PC-3 (cell line): ENCODE measurements at regions not wholly inside any gene's neighbourhood (a gene's known extent, or its start where the extent isn't known, plus 50 kb on each side); places are given as distances from the start of the nearest gene placed in this dataset.

Experiments
- ATAC-seq: fragments of 200-7000 bp; cut with Tn5 transposase; 2 replicates; pipeline ENCODE4 v1.9.1; 2020; ENCODE audit warnings: mild to moderate bottlenecking, moderate library complexity
- BruUV-seq: library from RNA; stranded (reverse); fragments of 400-500 nt; replicated peaks from 2 replicates; lab custom pipeline; 2021; lab: Mats Ljungman, UMichigan
- CTCF ChIA-PET: fragments of 300-600 bp; sonication (Branson Sonifier 250); formaldehyde crosslinking; loops from one replicate; lab custom pipeline; 2022; ENCODE audit warnings: antibody characterized with exemption; lab: Charles Lee
- POLR2A ChIA-PET: fragments of 300-600 bp; sonication (Branson Sonifier 250); formaldehyde crosslinking; loops from one replicate; lab custom pipeline; 2022; ENCODE audit warnings: antibody characterized with exemption; ENCODE audit not compliant: unreplicated experiment; lab: Charles Lee
- DNase-seq: peaks from one replicate; pipeline ENCODE4 v3.0.0-alpha.2; 2015
- H2AFZ ChIP-seq: fragments of 300-600 bp; sonication (generic); 2 replicates; pipeline ENCODE4 v1.6.0; 2016; ENCODE audit warnings: antibody characterized with exemption, low read length
- H3F3A ChIP-seq: fragments of 300-600 bp; sonication (generic); one replicate; pipeline ENCODE4 v1.6.0; 2017; ENCODE audit warnings: antibody characterized with exemption, low read length, control low read depth, mild to moderate bottlenecking; ENCODE audit not compliant: unreplicated experiment
- H3K27ac ChIP-seq: fragments of 300-600 bp; sonication (generic); 2 replicates; pipeline ENCODE4 v1.5.1; 2016; ENCODE audit warnings: mild to moderate bottlenecking, low read length
- H3K27me3 ChIP-seq: fragments of 300-600 bp; sonication (generic); 2 replicates; pipeline ENCODE4 v1.6.1; 2016; ENCODE audit warnings: low read length, mixed read lengths
- H3K36me3 ChIP-seq: fragments of 300-600 bp; sonication (generic); 2 replicates; pipeline ENCODE4 v1.6.1; 2016; ENCODE audit warnings: low read depth, mixed run types, low read length, mixed read lengths
- H3K4me1 ChIP-seq: fragments of 300-600 bp; sonication (generic); 2 replicates; pipeline ENCODE4 v1.5.1; 2016; ENCODE audit warnings: low read length; ENCODE audit not compliant: insufficient read depth
- H3K4me2 ChIP-seq: fragments of 300-600 bp; sonication (generic); 2 replicates; pipeline ENCODE4 v1.6.0; 2016; ENCODE audit warnings: low read length
- H3K4me3 ChIP-seq: fragments of 300-600 bp; sonication (generic); 2 replicates; pipeline ENCODE4 v1.5.1; 2016; ENCODE audit warnings: mild to moderate bottlenecking, low read length, mixed read lengths
- H3K79me2 ChIP-seq: fragments of 300-600 bp; sonication (generic); 2 replicates; pipeline ENCODE4 v1.6.1; 2017; ENCODE audit warnings: low read length, mixed read lengths
- H3K9ac ChIP-seq: fragments of 300-600 bp; sonication (generic); 2 replicates; pipeline ENCODE4 v1.6.0; 2016; ENCODE audit warnings: mild to moderate bottlenecking, low read length
- H3K9me2 ChIP-seq: fragments of 300-600 bp; sonication (generic); replicated peaks from 2 replicates; pipeline ENCODE4 v1.6.1; 2016; ENCODE audit warnings: mixed run types, low read length, mixed read lengths
- H3K9me3 ChIP-seq: fragments of 300-600 bp; sonication (generic); 2 replicates; pipeline ENCODE4 v1.6.1; 2016; ENCODE audit warnings: low read length, mixed read lengths
- H4K20me1 ChIP-seq: fragments of 300-600 bp; sonication (generic); 2 replicates; pipeline ENCODE4 v1.6.1; 2016; ENCODE audit warnings: low read length, mixed read lengths
- CTCF ChIP-seq: fragments of 300-600 bp; sonication (generic); conservative IDR thresholded peaks from 2 replicates; pipeline ENCODE4 v1.5.1; 2017; ENCODE audit warnings: antibody characterized with exemption, low read depth, mild to moderate bottlenecking, low read length
- EZH2 ChIP-seq: fragments of 300-600 bp; sonication (generic); IDR thresholded peaks from one replicate; pipeline ENCODE4 v1.6.1; 2017; ENCODE audit warnings: antibody characterized with exemption, mild to moderate bottlenecking, low read length; ENCODE audit not compliant: unreplicated experiment
- EZH2phosphoT487 ChIP-seq: fragments of 300-600 bp; sonication (generic); IDR thresholded peaks from 2 replicates; pipeline ENCODE4 v1.6.1; 2018; ENCODE audit warnings: mild to moderate bottlenecking, antibody characterized with exemption, low read length, borderline replicate concordance
- intact Hi-C: fragments of 100-400 bp; cut with micrococcal nuclease; formaldehyde crosslinking; loops from 2 replicates; pipeline ENCODE4 v1.9.0; 2023

- no peak for DNase-seq
- H4K20me1 ChIP-seq = no peaks in the 10 kb centered on the region
- ATAC-seq = no peak
- CTCF ChIA-PET = no interaction called here
- intact Hi-C loops = no loop called here
- H3K4me3 ChIP-seq = no peak overlapping the region
- H3K27ac ChIP-seq = no peak overlapping the region
- no peaks in the 10 kb centered on the region for H3K9me3 ChIP-seq
- BruUV-seq = no TSS peak
- H3K36me3 ChIP-seq = no peaks in the 10 kb centered on the region
- no peaks in the 10 kb centered on the region for H3F3A ChIP-seq
- H3K9me2 ChIP-seq = no peaks in the 10 kb centered on the region
- H3K9ac ChIP-seq = no peak overlapping the region
- no peak overlapping the region for H2AFZ ChIP-seq
- no peaks in the 10 kb centered on the region for H3K27me3 ChIP-seq
- H3K4me2 ChIP-seq = no peak overlapping the region
- POLR2A ChIA-PET = no interaction called here
- TF ChIP-seq EZH2 (no peak), EZH2phosphoT487 (no peak), CTCF (no peak)
- no peaks in the 10 kb centered on the region for H3K79me2 ChIP-seq
- H3K4me1 ChIP-seq = no peaks in the 10 kb centered on the region
Observed at GRCh38 chr13:99895444-99896368, 75.9 kb downstream of the ZIC5 start.

GRCh38 chr13:99894840-99895443 lies 76.6 kb downstream of the ZIC5 start:
- no peaks in the 10 kb centered on the region for H3K79me2 ChIP-seq
- no peaks in the 10 kb centered on the region for H3K27me3 ChIP-seq
- no peak for TF ChIP-seq CTCF
- TF ChIP-seq EZH2 = no peak
- TF ChIP-seq EZH2phosphoT487 = no peak
- no peaks in the 10 kb centered on the region for H3F3A ChIP-seq
- H3K9me2 ChIP-seq = no peaks in the 10 kb centered on the region
- H3K9me3 ChIP-seq = no peaks in the 10 kb centered on the region
- no peak for ATAC-seq
- H3K4me3 ChIP-seq = no peak overlapping the region
- ChIA-PET CTCF (no interaction called here), POLR2A (no interaction called here)
- no peak overlapping the region for H3K9ac ChIP-seq
- H3K4me1 ChIP-seq = no peaks in the 10 kb centered on the region
- no peak overlapping the region for H3K27ac ChIP-seq
- intact Hi-C loops = no loop called here
- H3K36me3 ChIP-seq = no peaks in the 10 kb centered on the region
- no peak overlapping the region for H2AFZ ChIP-seq
- H3K4me2 ChIP-seq = no peak overlapping the region
- no peaks in the 10 kb centered on the region for H4K20me1 ChIP-seq
- BruUV-seq = no TSS peak
- DNase-seq = no peak
